HepG2 (cell line): ENCODE measurements at regions not wholly inside any gene's neighbourhood (a gene's known extent, or its start where the extent isn't known, plus 50 kb on each side); places are given as distances from the start of the nearest gene placed in this dataset.
A peak's percentile ranks its signal among the peaks of the same experiment; 100 is the strongest.

ENCODE experiments used
- BRF2 ChIP-seq: sonication (generic); formaldehyde crosslinking; IDR thresholded peaks from 2 replicates; pipeline ENCODE4 v1.8.1; 2022; ENCODE audit warnings: mild to moderate bottlenecking, missing genetic modification reagents
- DBP ChIP-seq: sonication (generic); formaldehyde crosslinking; IDR thresholded peaks from 2 replicates; pipeline ENCODE4 v1.4.0; 2020; ENCODE audit warnings: missing genetic modification reagents; ENCODE audit errors: not compliant biosample characterization
- HNF1A ChIP-seq, 2 experiments: sonication (generic) in 1 of 2; formaldehyde crosslinking in 1 of 2; IDR thresholded peaks; 2 replicates each; pipeline versions ENCODE4 v1.4.0 to v1.6.1; 2016 to 2020; ENCODE audit warnings: borderline replicate concordance in 1 of 2, low read depth in 1 of 2, mild to moderate bottlenecking in 1 of 2, missing genetic modification reagents in 1 of 2
- PAXIP1 ChIP-seq: sonication (generic); formaldehyde crosslinking; conservative IDR thresholded peaks from 2 replicates; pipeline ENCODE4 v1.4.0; 2020; ENCODE audit warnings: mild to moderate bottlenecking, missing genetic modification reagents, moderate library complexity
- SOX6 ChIP-seq, 2 experiments: fragments of 450-650 bp in 1 of 2; sonication (generic) in 1 of 2; formaldehyde crosslinking in 1 of 2; IDR thresholded peaks; 2 replicates each; pipeline versions ENCODE4 v1.4.0 to v1.6.1; 2017 to 2020; ENCODE audit warnings: antibody characterized with exemption in 1 of 2, mild to moderate bottlenecking in 1 of 2, missing genetic modification reagents in 1 of 2
- ZMYM4 ChIP-seq: sonication (generic); formaldehyde crosslinking; IDR thresholded peaks from 2 replicates; pipeline ENCODE4 v1.8.1; 2023; ENCODE audit warnings: mild to moderate bottlenecking, missing genetic modification reagents
- ZNF136 ChIP-seq: sonication (generic); formaldehyde crosslinking; IDR thresholded peaks from 2 replicates; pipeline ENCODE4 v1.8.1; 2022; ENCODE audit warnings: low read depth, mild to moderate bottlenecking, moderate library complexity, missing genetic modification reagents
- ZNF891 ChIP-seq: sonication (generic); formaldehyde crosslinking; IDR thresholded peaks from 2 replicates; pipeline ENCODE4 v1.5.0; 2020; ENCODE audit warnings: mild to moderate bottlenecking, missing genetic modification reagents

GRCh38 chr2:103166456-103167324 is 404.9 kb downstream of the TMEM182 start (continued):
- TF ChIP-seq ZMYM4 (0 out of 2 replicates have a peak, but pooled peaks have one; percentile 35), BRF2 (CRISPR knock-in tag) (no peak), SOX6 (IDR thresholded peaks at IDR 0.05) (no peak), SOX6 (CRISPR knock-in tag; IDR thresholded peaks at IDR 0.05) (peak; percentile 66), DBP (no peak), PAXIP1 (CRISPR knock-in tag) (peak; percentile 48), ZNF891 (CRISPR knock-in tag) (no peak), ZNF136 (no peak), HNF1A (IDR thresholded peaks at IDR 0.05; ENCODE audit: low read depth) (peak; percentile 84), HNF1A (CRISPR knock-in tag; IDR thresholded peaks at IDR 0.05; ENCODE audit: borderline replicate concordance) (peak; percentile 59; the same call in 1 of the 2 replicates)
